ENCODE measurements at regions not wholly inside any gene's neighbourhood (a gene's known extent, or its start where the extent isn't known, plus 50 kb on each side); places are given as distances from the start of the nearest gene placed in this dataset.
"Not testable (repeated sequence)": the region's sequence is repeated elsewhere in the genome, so short reads cannot be mapped to it uniquely, and the experiment has no call there.

DNA sequence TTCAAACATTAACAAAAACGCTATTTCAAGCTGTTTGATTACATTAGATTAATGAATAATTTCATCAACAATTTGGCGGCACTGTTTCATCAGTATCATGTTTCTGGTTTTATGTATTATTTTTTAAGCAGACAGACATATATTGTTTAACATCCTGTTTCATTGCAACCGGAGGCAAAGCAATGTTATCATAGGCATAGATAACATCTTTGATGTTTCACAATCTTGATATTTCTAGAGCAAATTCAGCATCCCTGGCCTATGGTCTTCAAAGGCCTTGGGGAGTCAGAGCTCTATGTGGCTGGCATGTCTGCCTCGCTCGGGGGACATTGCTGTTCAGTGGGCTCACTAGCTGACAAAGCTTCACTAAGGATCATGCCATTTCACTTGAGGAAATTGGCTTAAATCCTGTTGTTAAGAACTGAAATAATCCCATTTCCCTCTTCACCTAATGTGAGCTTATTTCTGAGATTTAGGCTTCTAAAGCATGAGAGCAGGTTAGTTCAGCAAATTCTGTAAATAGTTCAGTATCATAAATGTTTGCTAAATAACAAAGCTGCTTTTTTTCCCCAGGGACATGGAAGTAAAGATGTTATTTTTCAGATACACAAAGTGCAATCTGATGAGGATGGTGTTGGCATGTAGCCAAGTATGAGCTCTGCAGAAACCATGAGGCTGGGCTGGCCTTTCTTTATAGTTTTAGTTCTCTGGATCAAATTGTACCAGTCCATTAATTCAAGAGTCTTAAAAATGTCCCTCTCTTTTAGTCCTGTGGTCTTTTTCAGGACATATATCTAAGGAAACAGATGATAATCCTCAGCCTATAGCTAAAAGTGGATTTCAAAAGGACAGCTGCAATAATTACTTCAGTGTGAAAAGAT, 941.4 kb downstream of the PLOD2 start:
- no peak for DNase-seq

DNA sequence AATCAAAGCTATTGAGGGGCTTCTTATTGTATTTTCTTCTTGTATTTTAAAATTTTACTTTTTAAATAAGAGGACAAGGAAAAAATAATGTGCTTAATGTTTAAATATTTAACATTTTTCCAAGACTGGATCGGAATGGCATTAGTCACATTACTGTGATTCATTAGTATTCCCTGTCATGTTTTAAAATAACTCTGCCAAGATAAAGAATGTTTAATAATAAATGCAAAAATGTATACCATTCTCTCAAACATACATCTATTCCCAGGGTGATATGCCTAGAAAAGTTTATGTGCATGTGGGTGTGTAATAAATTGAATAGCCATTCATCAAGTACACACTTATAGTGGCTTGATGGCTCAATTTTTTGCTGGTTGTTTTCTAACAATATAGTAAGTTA, 936.1 kb downstream of the PLOD2 start:
- DNase-seq = no peak

DNA sequence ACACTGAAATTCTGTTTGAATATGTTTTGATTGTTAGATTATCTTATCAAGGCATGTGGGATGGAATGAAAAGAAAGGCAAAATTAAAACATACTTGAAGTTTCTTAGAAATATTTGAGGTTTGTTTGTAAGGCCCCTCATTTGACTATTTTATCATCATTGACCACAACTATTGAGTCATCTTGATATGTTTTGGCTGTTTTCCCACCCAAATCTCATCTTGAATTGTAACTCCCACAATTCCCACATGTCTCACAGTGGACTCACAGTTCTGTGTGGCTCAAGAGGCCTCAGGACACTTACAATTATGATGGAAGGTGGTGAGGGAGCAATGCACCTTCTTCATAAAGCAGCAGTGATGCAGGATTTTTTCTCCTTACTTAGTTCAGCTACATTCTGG, 917.1 kb downstream of the PLOD2 start:
- DNase-seq = no peak

DNA sequence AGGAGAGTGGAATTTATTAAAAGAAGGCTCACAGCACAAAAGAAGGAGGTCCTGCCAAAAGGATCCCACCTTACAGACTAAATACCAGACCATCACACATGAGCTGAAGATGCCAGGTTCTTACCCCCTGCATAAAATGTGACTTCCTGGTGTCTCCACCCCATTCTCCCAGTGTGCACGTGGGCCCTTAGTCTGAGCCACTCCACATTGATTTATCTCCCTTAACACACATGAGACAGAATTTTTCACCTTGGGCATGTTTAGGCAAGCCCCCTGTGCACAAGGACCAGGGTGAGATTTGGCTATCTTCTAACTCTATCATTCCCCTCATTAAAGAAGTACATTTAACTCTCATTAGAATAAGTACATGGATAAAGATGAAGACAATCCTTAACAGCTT, 916.7 kb downstream of the PLOD2 start:
- DNase-seq = no peak

DNA sequence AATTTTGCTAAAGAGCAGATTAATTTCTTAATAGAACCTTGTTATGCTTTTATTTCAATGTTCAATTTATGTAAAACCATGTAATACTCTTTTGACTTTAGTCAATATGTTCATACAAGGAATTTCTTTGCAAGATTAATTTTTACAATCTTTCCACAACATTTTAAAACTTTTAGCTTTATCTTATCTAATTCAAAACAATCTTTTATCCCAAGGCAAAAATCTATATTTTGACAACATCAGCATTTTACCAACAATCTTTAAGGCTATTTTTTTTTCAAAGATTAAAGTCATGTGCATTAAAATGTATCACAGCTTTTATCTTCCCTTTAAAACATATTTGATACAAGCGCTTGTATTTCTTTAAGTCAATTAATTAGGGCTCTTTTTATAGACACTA, 914.7 kb downstream of the PLOD2 start:
- no peak for DNase-seq

DNA sequence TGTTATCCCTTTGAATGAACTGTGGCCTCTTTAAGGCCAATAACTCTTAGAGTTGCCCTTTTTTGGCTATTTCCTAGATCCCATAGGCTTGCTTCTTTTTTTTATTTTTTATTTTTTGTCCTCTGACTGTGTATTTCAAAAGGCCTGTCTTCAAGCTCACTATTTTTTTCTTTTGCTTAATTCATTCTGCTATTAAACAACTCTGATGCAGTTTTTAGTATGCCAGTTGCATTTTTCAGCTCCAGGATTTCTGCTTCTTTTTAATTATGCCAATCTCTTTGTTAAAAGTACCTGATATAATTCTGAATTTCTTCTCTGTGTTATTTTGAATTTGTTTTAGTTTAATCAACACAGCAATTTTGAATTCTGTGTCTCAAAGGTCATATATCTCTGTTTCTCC, 912.1 kb downstream of the PLOD2 start:
- no peak for DNase-seq

DNA sequence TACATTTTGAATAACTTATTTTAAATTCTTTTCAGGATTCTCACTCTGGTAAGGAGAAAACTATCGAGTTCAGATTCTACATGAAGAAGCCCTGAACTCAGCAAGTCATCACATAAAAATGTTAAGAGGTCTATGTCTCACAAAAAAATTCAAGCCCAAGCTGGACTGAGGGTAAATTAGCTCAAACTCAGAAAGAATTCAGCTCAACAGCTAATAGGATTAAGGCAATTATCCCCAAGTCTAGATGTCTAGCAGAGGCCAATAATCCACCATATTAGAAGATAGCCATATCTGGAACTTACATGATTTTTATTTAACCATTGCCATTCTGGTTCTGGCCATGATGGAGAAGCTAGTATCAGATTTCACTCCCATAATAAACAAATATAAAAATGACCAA, 909.7 kb downstream of the PLOD2 start:
- DNase-seq = no peak

DNA sequence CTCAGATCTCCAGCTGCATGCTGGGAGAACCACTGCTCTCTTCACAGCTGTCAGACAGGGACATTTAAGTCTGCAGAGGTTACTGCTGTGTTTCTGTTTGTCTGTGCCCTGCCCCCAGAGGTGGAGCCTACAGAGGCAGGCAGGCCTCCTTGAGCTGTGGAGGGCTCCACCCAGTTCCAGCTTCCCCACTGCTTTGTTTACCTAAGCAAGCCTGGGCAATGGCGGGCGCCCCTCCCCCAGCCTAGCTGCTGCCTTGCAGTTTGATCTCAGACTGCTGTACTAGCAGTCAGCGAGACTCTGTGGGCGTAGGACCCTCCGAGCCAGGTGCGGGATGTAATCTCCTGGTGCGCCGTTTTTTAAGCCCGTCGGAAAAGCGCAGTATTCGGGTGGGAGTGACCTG, 903.0 kb downstream of the PLOD2 start:
- DNase-seq = not testable (repeated sequence)

DNA sequence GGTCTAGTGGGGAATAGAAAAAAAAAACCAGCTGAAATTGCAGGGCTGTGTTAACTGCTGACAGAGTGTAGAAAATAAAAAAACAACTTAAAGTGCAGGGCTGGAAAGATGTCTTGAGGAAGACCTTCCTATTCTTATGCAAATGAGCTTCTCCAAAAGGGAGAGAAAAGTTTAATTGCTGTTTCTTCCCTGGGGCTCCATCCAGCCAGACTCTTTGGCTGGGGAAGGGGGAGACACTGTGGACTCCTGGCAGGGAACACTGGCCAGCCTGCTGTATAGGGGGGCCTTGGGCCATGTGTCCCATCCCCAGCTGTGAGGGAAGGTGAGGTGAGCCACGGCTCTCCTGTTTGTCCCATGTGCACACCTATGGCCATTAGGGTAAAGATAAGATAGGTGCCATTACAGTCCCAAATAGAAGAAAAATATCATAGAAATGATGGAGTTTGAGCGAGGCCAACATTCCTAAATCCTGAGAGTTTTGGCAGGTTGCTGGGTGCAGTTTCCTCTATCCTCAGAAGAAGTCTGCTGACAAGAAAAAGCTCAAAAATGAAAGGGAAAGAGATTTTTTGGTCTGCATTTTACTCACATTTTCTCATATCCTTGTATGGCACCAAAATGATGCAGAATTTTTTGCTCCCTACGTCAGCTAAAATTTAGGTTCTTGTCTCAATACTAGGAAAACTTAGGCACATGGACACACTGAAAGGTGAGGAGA, 901.7 kb downstream of the PLOD2 start:
- DNase-seq = no peak

DNA sequence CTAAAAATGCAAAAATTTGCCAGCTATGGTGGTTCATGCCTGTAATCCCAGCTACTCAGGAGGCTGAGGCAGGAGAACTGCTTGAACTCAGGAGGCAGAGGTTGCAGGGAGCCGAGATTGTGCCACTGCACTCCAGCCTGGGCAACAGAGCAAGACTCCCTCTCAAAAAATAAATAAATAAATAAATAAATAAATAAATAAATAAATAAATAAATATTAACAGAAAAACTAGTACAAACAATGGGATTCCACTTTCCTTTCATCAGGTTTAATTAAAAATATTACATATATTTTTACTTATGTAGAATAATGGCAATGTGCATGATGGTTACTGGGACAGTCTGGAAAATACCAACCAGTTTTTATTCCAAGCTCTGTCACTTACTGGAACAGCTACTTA, 897.5 kb downstream of the PLOD2 start:
- not testable (repeated sequence) for DNase-seq

DNA sequence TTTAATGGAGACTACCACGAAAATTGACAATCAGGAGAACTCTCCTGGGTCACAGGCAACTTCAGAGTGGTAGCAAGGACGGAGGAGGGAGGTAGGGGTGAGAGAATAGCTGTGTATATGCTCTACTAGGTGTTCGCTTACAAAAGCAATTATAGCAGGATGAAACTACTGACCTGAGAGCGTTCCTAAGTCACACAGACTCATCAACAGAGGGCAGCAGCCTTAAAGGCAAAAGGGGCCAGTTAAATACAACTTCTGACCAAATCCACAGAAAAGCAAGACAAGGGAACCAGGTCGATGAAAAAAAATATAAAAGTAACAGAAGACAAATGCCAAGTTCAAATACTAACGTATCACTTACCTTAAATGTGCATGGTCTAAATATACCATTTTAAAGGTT, 894.6 kb downstream of the PLOD2 start:
- DNase-seq = no peak

DNA sequence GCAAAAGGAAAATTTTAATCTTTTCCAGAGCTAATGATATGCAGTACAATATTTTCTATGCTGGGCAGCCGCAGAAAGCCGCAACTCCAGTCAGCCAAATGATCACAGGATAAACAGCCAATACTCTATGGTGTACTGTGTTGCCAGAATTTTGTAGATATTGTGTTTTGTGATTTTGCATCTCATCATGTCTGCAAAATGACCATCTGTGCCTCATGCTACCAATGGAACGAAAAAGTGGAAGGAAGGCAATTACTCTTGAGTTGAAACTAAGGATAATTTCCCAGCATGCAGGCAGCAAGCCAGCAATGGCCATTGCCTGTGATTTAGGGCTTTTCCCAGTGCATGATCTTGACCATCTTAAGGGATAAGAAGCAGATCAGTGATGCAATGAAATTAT, 891.9 kb downstream of the PLOD2 start:
- no peak for DNase-seq

DNA sequence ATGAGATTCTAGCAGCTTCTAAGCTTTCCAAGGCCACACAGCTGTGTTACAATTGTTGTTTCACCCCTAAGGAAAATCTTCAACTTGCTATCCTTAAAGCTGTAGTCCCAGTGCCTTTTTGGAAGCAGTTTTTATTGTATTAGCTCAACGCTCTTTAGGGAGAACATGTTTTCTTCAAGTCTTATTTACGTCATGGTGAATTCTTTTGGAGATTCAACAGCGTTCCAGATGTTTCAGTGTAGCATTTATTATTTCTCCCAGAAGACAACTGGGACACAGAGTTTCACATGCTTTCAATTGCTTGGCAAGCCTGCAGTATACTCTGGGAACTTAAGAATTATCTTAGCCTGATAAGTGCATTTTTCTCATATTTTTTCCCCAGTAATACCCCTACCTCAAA, 888.3 kb downstream of the PLOD2 start:
- no peak for DNase-seq

DNA sequence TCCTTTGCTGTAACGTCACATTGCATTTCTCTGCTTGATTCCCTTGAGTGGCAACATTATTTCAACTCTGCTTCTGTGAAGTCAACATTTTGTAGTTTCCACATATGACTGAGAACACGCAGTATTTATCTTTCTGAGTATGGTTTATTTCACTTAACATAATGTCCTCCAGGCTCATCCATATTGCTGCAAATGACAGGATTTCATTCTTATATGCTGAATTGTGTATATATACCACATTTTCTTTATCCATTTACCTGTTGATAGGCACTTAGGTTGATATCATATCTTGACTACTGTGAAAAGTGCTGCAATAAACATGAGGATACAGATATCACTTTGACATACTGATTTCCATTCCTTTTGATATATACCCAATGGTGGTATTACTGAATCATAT, 878.5 kb downstream of the PLOD2 start:
- DNase-seq = no peak

DNA sequence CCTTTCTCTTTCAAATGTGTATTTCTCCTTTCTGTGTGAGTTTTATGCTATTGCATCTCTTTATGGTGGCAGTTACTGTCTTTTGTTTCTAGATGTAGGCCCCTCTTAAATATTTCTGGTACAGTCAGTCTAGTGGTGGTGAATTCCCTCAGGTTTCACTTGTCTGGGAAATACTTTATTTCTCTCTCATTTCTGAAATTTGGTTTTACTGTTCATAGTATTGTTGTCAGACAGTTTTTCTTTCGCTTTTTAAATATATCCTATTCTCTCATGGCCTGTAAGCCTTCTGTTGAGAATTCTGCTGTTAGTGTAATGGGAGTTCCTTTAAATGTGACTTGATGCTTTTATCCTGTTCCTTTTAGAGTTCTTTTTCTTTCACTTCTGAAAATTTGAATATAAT, 874.0 kb downstream of the PLOD2 start:
- DNase-seq = no peak

DNA sequence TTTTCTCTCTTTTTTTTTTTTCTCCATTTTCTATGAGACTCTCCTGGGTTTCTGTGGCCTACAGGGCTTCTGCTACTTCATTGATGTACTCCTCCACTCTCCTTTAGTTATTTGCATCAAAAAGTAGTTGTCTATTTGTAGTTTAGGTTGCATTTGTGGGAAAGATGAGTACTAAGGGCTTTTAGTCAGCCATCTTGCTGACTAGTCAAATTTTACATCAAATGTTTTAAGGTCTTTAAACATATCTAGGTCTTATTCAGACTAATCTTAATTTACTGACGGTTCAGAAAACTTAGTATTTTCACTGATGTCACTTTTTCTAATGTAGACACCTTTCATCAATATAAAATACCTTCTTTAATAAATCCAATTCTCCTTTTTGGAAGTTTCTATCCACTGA, 871.0 kb downstream of the PLOD2 start:
- DNase-seq = no peak

DNA sequence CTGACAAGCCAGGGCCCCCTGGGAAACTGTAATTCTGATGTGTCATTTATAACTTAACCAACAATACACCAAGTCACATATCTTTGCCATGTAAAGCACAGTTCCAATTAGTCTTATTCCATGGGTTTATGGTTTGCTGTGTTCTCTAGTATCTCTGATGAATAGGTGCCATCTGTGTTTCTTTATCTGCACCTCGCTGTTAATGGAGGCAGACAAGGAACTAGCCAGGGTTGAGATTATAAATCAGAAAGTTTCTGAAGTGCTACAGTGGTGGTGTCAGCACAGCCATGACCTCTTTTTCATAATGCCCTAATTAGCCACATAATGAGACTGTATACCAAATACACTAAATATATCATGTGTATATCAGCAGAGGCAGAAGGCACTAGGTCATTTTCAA, 866.4 kb downstream of the PLOD2 start:
- DNase-seq = no peak

DNA sequence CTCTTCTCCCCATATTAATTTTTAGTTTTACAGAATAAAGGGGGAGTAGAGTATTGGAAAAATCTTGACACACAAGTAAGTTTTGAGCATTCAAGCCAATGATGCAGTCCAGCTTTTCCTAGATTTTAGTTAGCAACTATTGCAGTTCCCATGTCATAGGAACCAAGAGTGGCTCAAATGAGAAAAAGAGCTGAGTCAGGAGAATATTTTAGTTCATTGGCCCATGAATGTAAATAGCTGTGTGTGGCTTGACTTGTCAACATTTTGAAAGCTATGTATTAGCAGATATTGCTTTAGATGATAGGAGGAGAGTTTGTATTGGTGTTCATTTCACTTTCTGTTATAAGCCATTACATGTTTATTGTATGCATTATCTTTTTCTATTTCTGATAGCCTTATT, 853.7 kb downstream of the PLOD2 start:
- no peak for DNase-seq

DNA sequence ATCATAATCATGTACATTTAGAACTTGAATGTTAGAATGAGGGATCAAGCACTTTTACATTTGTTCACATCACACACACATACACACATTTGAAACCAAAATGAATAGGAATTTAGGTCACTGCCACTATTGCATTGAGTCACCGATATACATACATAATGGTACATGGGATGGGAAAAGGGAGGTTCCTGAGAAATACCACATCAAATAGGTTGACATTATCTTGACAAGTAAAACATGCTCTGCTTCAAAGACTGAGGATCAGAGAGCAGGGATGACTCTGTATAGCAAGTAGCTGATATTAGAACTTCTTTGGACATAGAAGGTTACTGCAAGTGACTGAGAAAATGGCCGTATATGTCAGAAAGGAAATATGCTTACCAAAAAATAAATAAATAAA, 847.2 kb downstream of the PLOD2 start:
- no peak for DNase-seq

DNA sequence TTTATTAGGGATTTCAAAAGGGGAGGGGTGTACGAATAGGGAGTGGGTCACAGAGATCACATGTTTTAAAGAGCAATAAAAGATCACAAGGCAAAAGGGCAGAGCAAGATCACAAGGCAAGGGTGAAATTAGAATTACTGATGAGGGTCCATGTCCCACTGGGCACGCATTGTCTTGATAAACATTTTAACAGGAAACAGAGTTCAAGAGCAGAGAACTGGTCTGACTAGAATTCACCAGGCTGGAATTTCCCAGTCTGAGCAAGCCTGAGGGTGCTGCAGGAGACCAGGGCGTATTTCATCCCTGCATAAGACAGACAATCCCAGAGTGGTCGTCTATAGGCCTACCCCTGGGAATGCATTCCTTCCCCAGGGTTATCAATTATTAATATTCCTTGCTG, 844.7 kb downstream of the PLOD2 start:
- DNase-seq = not testable (repeated sequence)

DNA sequence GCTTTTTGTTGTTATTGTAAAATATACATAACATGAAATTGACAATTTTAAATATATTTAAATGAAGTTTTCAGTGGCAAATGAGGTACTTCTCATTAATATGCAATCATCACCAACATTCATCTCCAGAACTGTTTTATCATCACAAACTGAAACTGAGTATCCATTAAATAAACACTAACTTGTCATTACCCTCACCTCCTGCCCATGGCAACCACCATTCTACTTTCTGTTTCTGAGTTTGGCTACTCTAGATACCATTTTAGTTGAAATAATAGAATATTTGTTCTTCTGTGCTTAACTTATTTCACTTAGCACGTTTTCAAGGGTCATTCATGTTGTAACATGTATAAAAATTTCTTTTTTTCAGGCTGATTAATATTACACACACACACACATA, 834.3 kb downstream of the PLOD2 start:
- no peak for DNase-seq

DNA sequence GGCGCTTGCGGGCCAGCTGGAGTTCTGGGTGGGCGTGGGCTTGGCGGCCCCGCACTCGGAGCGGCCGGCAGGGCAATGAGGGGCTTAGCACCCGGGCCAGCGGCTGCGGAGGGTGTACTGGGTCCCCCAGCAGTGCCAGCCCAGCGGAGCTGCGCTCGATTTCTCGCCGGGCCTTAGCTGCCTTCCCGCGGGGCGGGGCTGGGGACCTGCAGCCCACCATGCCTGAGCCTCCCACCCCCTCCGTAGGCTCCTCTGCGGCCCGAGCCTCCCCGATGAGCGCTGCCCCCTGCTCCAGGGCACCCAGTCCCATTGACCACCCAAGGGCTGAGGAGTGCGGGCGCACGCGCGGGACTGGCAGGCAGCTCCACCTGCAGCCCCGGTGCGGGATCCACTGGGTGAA, 827.6 kb downstream of the PLOD2 start:
- DNase-seq = not testable (repeated sequence)

DNA sequence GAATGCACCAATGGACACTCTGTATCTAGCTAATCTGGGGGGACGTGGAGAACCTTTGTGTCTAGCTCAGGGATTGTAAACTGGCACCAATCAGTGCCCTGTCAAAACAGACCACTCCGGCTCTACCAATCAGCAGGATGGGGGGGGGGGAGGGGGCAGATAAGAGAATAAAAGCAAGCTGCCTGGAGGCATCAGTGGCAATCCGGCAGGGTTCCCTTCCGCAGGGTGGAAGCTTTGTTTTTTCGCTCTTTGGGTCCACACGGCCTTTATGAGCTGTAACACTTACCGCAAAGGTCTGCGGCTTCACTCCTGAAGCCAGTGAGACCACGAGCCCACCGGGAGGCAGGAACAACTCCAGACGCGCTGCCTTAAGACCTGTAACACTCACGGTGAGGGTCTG, 827.1 kb downstream of the PLOD2 start:
- DNase-seq = no peak

DNA sequence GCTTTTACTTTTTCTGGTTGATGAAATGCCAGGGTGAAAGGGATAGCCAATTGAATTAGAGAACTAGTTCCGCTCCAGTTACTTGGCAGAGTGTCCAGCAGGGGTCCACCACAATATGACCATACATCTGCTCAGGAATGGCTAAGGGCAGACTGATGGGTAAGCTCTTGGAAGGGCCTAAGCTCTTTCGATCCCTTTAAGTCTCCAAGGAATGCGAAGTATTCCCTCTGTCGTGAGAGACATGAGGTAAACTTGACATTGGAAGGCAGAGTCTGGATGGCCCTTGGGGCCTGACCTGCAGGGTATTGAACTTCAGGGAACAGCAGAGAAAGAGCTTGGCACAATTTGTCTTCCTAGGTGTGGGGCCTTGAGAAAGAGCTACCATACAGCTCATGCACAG, 805.8 kb downstream of the PLOD2 start:
- no peak for DNase-seq

DNA sequence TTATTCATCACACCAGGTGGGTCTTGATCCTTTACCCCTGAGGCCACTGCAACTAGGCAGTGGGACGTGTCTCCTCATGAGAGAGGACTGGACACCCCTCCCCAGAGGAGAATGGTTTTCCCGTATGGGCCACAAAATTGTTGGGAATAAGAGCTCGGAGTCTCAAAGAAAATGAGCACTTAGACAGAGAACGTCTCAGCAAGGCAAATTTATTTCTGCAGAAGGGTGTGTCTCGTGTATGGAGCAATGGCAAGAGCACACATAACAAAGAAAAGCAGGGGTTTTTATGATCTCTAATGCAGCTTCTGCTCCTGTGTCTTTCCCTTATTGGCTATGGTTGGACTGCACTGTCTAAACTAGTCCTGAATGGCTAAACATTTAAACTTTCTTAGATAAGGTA, 803.5 kb downstream of the PLOD2 start:
- DNase-seq = no peak

All from Kasumi-1 (cell line).